ENCODE measurements at regions not wholly inside any gene's neighbourhood (a gene's known extent, or its start where the extent isn't known, plus 50 kb on each side); places are given as distances from the start of the nearest gene placed in this dataset.

GRCh38 chr6:33912195-33912594, 108.4 kb upstream of the MLN start:
- no peak overlapping the region for H3K27ac ChIP-seq (ENCODE audit: low read length)
- H2AFZ ChIP-seq (ENCODE audit: low read depth, low read length) = no peak overlapping the region
- H3K79me2 ChIP-seq (ENCODE audit: insufficient read depth, low read length) = no peaks in the 10 kb centered on the region
- H4K20me1 ChIP-seq (ENCODE audit: insufficient read depth, low read length) = no peaks in the 10 kb centered on the region
- ATAC-seq (ENCODE audit: insufficient read depth, low read depth) (no peak), DNase-seq (no peak)
- 0 out of 2 replicates have a peak, but pooled peaks cover 3% of the 10 kb centered on the region for H3K4me1 ChIP-seq (ENCODE audit: insufficient read depth, low read length)
- no peaks in the 10 kb centered on the region for H3K36me3 ChIP-seq (ENCODE audit: insufficient read depth, low read length)
- no peak overlapping the region for H3K4me2 ChIP-seq (ENCODE audit: insufficient read depth, low read length)
- H3K9ac ChIP-seq (ENCODE audit: low read depth, low read length) = no peak overlapping the region
- no peaks in the 10 kb centered on the region for H3K9me3 ChIP-seq (ENCODE audit: insufficient read depth, low read length, severe bottlenecking)
- H3K27me3 ChIP-seq (ENCODE audit: insufficient read depth, low read length, poor library complexity) = peaks cover 42% of the 10 kb centered on the region
- H3K4me3 ChIP-seq (ENCODE audit: low read depth in 1 of 2, low read length in 2 of 2) = no peak overlapping the region
- TF ChIP-seq EZH2 (IDR thresholded peaks at IDR 0.05; ENCODE audit: borderline replicate concordance, low read depth, low read length, severe bottlenecking) (no peak), CTCF (IDR thresholded peaks at IDR 0.05; ENCODE audit: borderline replicate concordance, extremely low read depth, low read length, poor library complexity, severe bottlenecking) (no peak)

- H3K4me2 ChIP-seq (ENCODE audit: insufficient read depth, low read length) = no peak overlapping the region
- no peak overlapping the region for H2AFZ ChIP-seq (ENCODE audit: low read depth, low read length)
- peaks cover 46% of the 10 kb centered on the region for H3K27me3 ChIP-seq (ENCODE audit: insufficient read depth, low read length, poor library complexity)
- no peaks in the 10 kb centered on the region for H4K20me1 ChIP-seq (ENCODE audit: insufficient read depth, low read length)
- 0 out of 2 replicates have a peak, but pooled peaks cover 3% of the 10 kb centered on the region for H3K4me1 ChIP-seq (ENCODE audit: insufficient read depth, low read length)
- H3K9me3 ChIP-seq (ENCODE audit: insufficient read depth, low read length, severe bottlenecking) = no peaks in the 10 kb centered on the region
- TF ChIP-seq CTCF (IDR thresholded peaks at IDR 0.05; ENCODE audit: borderline replicate concordance, extremely low read depth, low read length, poor library complexity, severe bottlenecking) = no peak
- no peak for TF ChIP-seq EZH2 (IDR thresholded peaks at IDR 0.05; ENCODE audit: borderline replicate concordance, low read depth, low read length, severe bottlenecking)
- no peak overlapping the region for H3K4me3 ChIP-seq (ENCODE audit: low read depth in 1 of 2, low read length in 2 of 2)
- no peak for DNase-seq
- H3K36me3 ChIP-seq (ENCODE audit: insufficient read depth, low read length) = no peaks in the 10 kb centered on the region
- H3K79me2 ChIP-seq (ENCODE audit: insufficient read depth, low read length) = no peaks in the 10 kb centered on the region
- no peak overlapping the region for H3K27ac ChIP-seq (ENCODE audit: low read length)
- no peak for ATAC-seq (ENCODE audit: insufficient read depth, low read depth)
- H3K9ac ChIP-seq (ENCODE audit: low read depth, low read length) = no peak overlapping the region
Observed at GRCh38 chr6:33911488-33911887, 107.7 kb upstream of the MLN start.

- H3K4me3 ChIP-seq (ENCODE audit: low read depth in 1 of 2, low read length in 2 of 2) = no peak overlapping the region
- H3K9me3 ChIP-seq (ENCODE audit: insufficient read depth, low read length, severe bottlenecking) = no peaks in the 10 kb centered on the region
- ATAC-seq (ENCODE audit: insufficient read depth, low read depth) = no peak
- H3K4me1 ChIP-seq (ENCODE audit: insufficient read depth, low read length) = 0 out of 2 replicates have a peak, but pooled peaks cover 3% of the 10 kb centered on the region
- H2AFZ ChIP-seq (ENCODE audit: low read depth, low read length) = no peak overlapping the region
- no peak overlapping the region for H3K4me2 ChIP-seq (ENCODE audit: insufficient read depth, low read length)
- H3K27me3 ChIP-seq (ENCODE audit: insufficient read depth, low read length, poor library complexity) = peaks cover 51% of the 10 kb centered on the region
- H3K79me2 ChIP-seq (ENCODE audit: insufficient read depth, low read length) = no peaks in the 10 kb centered on the region
- no peak overlapping the region for H3K9ac ChIP-seq (ENCODE audit: low read depth, low read length)
- no peaks in the 10 kb centered on the region for H3K36me3 ChIP-seq (ENCODE audit: insufficient read depth, low read length)
- no peak for TF ChIP-seq EZH2 (IDR thresholded peaks at IDR 0.05; ENCODE audit: borderline replicate concordance, low read depth, low read length, severe bottlenecking)
- H3K27ac ChIP-seq (ENCODE audit: low read length) = no peak overlapping the region
- DNase-seq = no peak
- H4K20me1 ChIP-seq (ENCODE audit: insufficient read depth, low read length) = no peaks in the 10 kb centered on the region
Observed at GRCh38 chr6:33910594-33910993, 106.8 kb upstream of the MLN start.

GRCh38 chr6:33909737-33910136, 105.9 kb upstream of the MLN start:
- Histone ChIP-seq H3K9me3 (ENCODE audit: insufficient read depth, low read length, severe bottlenecking) (no peaks in the 10 kb centered on the region), H3K4me2 (ENCODE audit: insufficient read depth, low read length) (no peak overlapping the region), H3K4me1 (ENCODE audit: insufficient read depth, low read length) (0 out of 2 replicates have a peak, but pooled peaks cover 3% of the 10 kb centered on the region), H3K27ac (ENCODE audit: low read length) (no peak overlapping the region), H3K4me3 (ENCODE audit: low read depth in 1 of 2, low read length in 2 of 2) (no peak overlapping the region), H4K20me1 (ENCODE audit: insufficient read depth, low read length) (no peaks in the 10 kb centered on the region), H3K9ac (ENCODE audit: low read depth, low read length) (no peak overlapping the region), H3K79me2 (ENCODE audit: insufficient read depth, low read length) (no peaks in the 10 kb centered on the region), H2AFZ (ENCODE audit: low read depth, low read length) (no peak overlapping the region), H3K36me3 (ENCODE audit: insufficient read depth, low read length) (no peaks in the 10 kb centered on the region), H3K27me3 (ENCODE audit: insufficient read depth, low read length, poor library complexity) (peaks cover 51% of the 10 kb centered on the region)
- TF ChIP-seq CTCF (IDR thresholded peaks at IDR 0.05; ENCODE audit: borderline replicate concordance, extremely low read depth, low read length, poor library complexity, severe bottlenecking) = no peak
- no peak for TF ChIP-seq EZH2 (IDR thresholded peaks at IDR 0.05; ENCODE audit: borderline replicate concordance, low read depth, low read length, severe bottlenecking)
- no peak for DNase-seq
- ATAC-seq (ENCODE audit: insufficient read depth, low read depth) = no peak

Data from DND-41 (cell line).